OCI-LY7 (cell line): ENCODE measurements at regions not wholly inside any gene's neighbourhood (a gene's known extent, or its start where the extent isn't known, plus 50 kb on each side); places are given as distances from the start of the nearest gene placed in this dataset.

Experiments used
- CTCF ChIP-seq: fragments of 200-600 bp; sonication (generic); conservative IDR thresholded peaks from 2 replicates; pipeline ENCODE4 v1.5.1; 2014; ENCODE audit warnings: mild to moderate bottlenecking, antibody characterized with exemption, low read length, moderate library complexity, mixed read lengths
- EZH2phosphoT487 ChIP-seq: fragments of 200-600 bp; sonication (generic); IDR thresholded peaks from 2 replicates; pipeline ENCODE4 v1.6.1; 2018; ENCODE audit warnings: low read depth, borderline replicate concordance, mild to moderate bottlenecking, mixed run types, antibody characterized with exemption, low read length, moderate library complexity, mixed read lengths

DNA sequence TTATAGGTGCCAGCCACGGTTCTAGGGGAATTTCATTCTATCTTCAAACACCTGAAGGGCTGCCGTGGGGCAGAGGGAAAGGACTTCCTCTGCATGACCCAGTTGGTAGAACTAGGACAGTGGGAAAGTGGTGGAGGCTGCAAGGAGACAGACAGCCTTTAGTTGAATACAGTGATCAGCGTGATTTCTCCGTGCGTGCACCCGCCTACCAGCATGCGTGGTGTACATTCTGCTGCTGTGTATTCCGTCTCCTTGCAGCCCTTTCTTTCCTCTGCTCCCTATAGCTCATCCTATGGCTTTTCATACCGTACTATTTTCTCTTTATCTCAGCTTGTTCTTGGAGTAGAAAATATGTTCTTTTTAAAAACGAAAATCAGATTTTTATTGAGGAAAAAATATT is 146.9 kb downstream of the MRM1 start:
- TF ChIP-seq CTCF (no peak), EZH2phosphoT487 (no peak)
